K562 (cell line): ENCODE measurements at regions not wholly inside any gene's neighbourhood (a gene's known extent, or its start where the extent isn't known, plus 50 kb on each side); places are given as distances from the start of the nearest gene placed in this dataset.

Experiments used
- ATAC-seq: fragments of 200-7000 bp; cut with Tn5 transposase; 3 replicates; pipeline ENCODE4 v1.9.1; 2020; ENCODE audit warnings: moderate library complexity
- BruUV-seq: library from RNA; stranded (reverse); fragments of 400-500 nt; replicated peaks from 2 replicates; lab custom pipeline; 2021; lab: Mats Ljungman, UMichigan
- CTCF ChIA-PET: fragments of 300-600 bp; formaldehyde crosslinking; extraction: SDS; loops from one replicate; lab custom pipeline; 2021; ENCODE audit warnings: low intra/inter-chr PET ratio; lab: Yijun Ruan, JAX
- POLR2A ChIA-PET: fragments of 300-600, 350-650 bp; sonication (Branson Sonifier 250); formaldehyde crosslinking; extraction: SDS; loops from one replicate; lab custom pipeline; 2021; ENCODE audit warnings: antibody characterized with exemption, inconsistent platforms; lab: Yijun Ruan, JAX
- DNase-seq, 4 experiments: peaks; one replicate each; pipeline versions ENCODE4 v3.0.0 to v3.0.0-alpha.2; 2011 to 2018; ENCODE audit warnings: low spot score in 3 of 4, mixed read lengths in 3 of 4; ENCODE audit errors: extremely low read depth in 1 of 4
- FAIRE-seq: peaks from 2 replicates; lab custom pipeline; 2011; peaks lifted over from hg19 to GRCh38; lab: Jason Lieb, UNC
- H2AFZ ChIP-seq: 2 replicates; pipeline ENCODE4 v1.6.0; 2011; ENCODE audit warnings: low read depth, low read length, control low read depth, inconsistent platforms
- H3K27ac ChIP-seq: fragments of 200-600 bp; 3 replicates; pipeline ENCODE4 v1.8.0; 2011; ENCODE audit warnings: low read depth, mild to moderate bottlenecking, control low read depth, inconsistent platforms, low read length, moderate library complexity, mixed read lengths; ENCODE audit errors: extremely low read depth
- H3K27me3 ChIP-seq, 2 experiments: fragments of 300-600 bp in 1 of 2; 2 replicates in 1 of 2; 3 replicates in 1 of 2; pipeline versions ENCODE4 v1.6.0 to v1.8.0; 2011; ENCODE audit warnings: inconsistent platforms in 2 of 2, low read length in 2 of 2, mild to moderate bottlenecking in 1 of 2, mixed read lengths in 1 of 2, moderate library complexity in 1 of 2; ENCODE audit not compliant: control insufficient read depth in 2 of 2, insufficient read depth in 2 of 2
- H3K36me3 ChIP-seq: fragments of 300-600 bp; 3 replicates; pipeline ENCODE4 v1.8.0; 2011; ENCODE audit warnings: mild to moderate bottlenecking, low read length, inconsistent platforms; ENCODE audit not compliant: control insufficient read depth, insufficient read depth
- H3K4me1 ChIP-seq, 2 experiments: fragments of 200-600 bp in 1 of 2; replicated peaks in 1 of 2; 2 replicates in 1 of 2; 3 replicates in 1 of 2; pipeline versions ENCODE4 v1.5.1 to v1.8.0; 2011; ENCODE audit warnings: inconsistent platforms in 2 of 2, low read length in 2 of 2, mild to moderate bottlenecking in 1 of 2, mixed read lengths in 1 of 2, moderate library complexity in 1 of 2; ENCODE audit not compliant: control insufficient read depth in 2 of 2, insufficient read depth in 2 of 2
- H3K4me2 ChIP-seq: 2 replicates; pipeline ENCODE4 v1.6.1; 2011; ENCODE audit warnings: low read length, control low read depth, inconsistent platforms, mixed read lengths; ENCODE audit not compliant: insufficient read depth
- H3K4me3 ChIP-seq: fragments of 200-600 bp; sonication (generic), shearing (Covaris generic); 2 replicates; pipeline ENCODE4 v1.5.1; 2016; ENCODE audit warnings: control low read depth, inconsistent platforms
- H3K79me2 ChIP-seq: fragments of 200-600 bp; 3 replicates; pipeline ENCODE4 v1.8.0; 2011; ENCODE audit warnings: low read length, inconsistent platforms; ENCODE audit not compliant: control insufficient read depth, insufficient read depth
- H3K9ac ChIP-seq, 2 experiments: 2 replicates each; pipeline versions ENCODE4 v1.6.0 to v1.6.1; 2011; ENCODE audit warnings: low read depth in 2 of 2, low read length in 2 of 2, control low read depth in 1 of 2, inconsistent platforms in 1 of 2, mild to moderate bottlenecking in 1 of 2, mixed read lengths in 1 of 2; ENCODE audit not compliant: insufficient read depth in 1 of 2
- H3K9me1 ChIP-seq: one replicate; pipeline ENCODE4 v1.6.0; 2011; ENCODE audit warnings: inconsistent platforms, mild to moderate bottlenecking, low read length, moderate library complexity; ENCODE audit not compliant: control insufficient read depth, insufficient read depth
- H3K9me3 ChIP-seq: replicated peaks from 2 replicates; pipeline ENCODE4 v1.5.1; 2011; ENCODE audit warnings: low read depth, low read length, inconsistent platforms; ENCODE audit not compliant: control insufficient read depth, insufficient read depth
- H4K20me1 ChIP-seq: replicated peaks from 2 replicates; pipeline ENCODE4 v1.6.1; 2011; ENCODE audit warnings: low read length, inconsistent platforms, mixed read lengths; ENCODE audit not compliant: control insufficient read depth, insufficient read depth
- FOS ChIP-seq: IDR thresholded peaks from 3 replicates; pipeline ENCODE4 v1.6.1; 2011; ENCODE audit not compliant: insufficient read length; ENCODE audit errors: extremely low read depth
- LEF1 ChIP-seq: fragments of 450-650 bp; IDR thresholded peaks from 2 replicates; pipeline ENCODE4 v1.6.1; 2016; ENCODE audit warnings: mild to moderate bottlenecking
- TRIM28 ChIP-seq: fragments of 450-650 bp; IDR thresholded peaks from 2 replicates; pipeline ENCODE4 v1.6.1; 2017
- ZNF57 ChIP-seq: fragments of 450-650 bp; formaldehyde crosslinking; IDR thresholded peaks from 2 replicates; pipeline ENCODE4 v1.4.0; 2020; ENCODE audit warnings: mild to moderate bottlenecking, moderate library complexity
- ZNF696 ChIP-seq: fragments of 250-450 bp; sonication (Bioruptor Pico); conservative IDR thresholded peaks from 2 replicates; pipeline ENCODE4 v1.4.0; 2020; ENCODE audit warnings: mild to moderate bottlenecking, moderate library complexity
- WGBS: fragments of 100-300 bp; shearing (Covaris generic); methylation state at CpG from one replicate; pipeline ENCODE4 v1.1.6; 2016; ENCODE audit warnings: low coverage, mixed read lengths; ENCODE audit not compliant: insufficient coverage; ENCODE audit errors: missing lambda C conversion rate; 5-methylcytosine and 5-hydroxymethylcytosine counted together
- in situ Hi-C: fragments of 300-500 bp; cut with MboI; formaldehyde crosslinking; loops from 4 replicates; pipeline ENCODE4 v1.15.0; 2018; ENCODE audit warnings: inconsistent platforms, mixed read lengths
- intact Hi-C: fragments of 100-400 bp; cut with micrococcal nuclease; formaldehyde crosslinking; loops from 2 replicates; pipeline ENCODE4 v1.14.2; 2022

DNA sequence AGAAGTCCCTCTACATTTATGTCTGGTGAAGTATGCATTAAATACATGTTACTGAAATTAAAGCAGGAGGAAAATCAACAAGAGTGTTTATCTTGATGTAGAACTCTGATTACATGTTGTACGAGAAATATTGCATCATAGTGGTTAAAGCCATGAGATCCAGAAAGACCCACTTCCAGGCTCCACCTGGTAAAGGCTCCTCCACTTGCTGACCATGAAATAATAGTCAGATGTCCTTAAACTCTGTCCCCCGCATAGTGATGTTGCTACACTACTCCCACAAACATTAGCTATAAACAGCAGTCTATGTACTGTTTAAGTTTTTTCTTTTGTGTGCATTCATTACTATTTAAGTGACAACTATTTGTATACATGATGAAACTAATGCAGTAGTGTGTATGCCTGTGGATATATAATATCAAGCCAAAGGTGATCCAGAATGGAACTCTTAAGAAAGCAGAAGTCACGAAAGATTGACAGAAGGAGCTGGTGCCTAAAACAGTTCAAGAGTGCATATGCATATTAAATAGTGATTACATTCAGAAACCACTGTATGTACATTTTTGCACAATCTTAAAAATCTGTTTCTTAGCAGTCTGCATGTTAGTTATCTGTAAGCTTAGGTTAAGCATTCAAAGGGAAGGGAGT lies 264.4 kb upstream of the KCNMB2 start (continued):
- TF ChIP-seq ZNF696 (CRISPR knock-in tag) (no peak), LEF1 (no peak)

DNA sequence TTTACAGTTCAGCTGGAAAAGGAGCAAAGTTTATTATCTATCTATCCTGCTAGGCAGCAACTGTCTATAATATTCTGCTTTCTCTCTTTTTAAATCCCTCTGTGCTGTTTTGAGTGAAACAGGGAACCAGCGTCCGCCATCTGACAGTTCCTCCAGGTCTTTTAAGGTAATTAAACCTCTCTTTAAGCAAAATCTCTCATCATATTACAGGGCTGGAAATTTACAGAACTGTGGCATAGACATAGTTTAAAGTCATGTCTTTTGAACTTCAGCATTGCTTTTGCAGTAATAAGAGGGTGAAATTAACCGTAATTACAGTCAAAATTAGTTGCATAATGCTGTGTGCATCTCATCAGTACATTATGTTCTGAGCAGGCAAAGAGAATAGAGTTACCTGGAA lies 263.4 kb upstream of the KCNMB2 start:
- ChIA-PET CTCF (no interaction called here), POLR2A (no interaction called here)
- H3K4me2 ChIP-seq: no peak overlapping the region
- H3K27ac ChIP-seq: no peak overlapping the region
- H3K9ac ChIP-seq: no peak overlapping the region
- no peaks in the 10 kb centered on the region for H3K36me3 ChIP-seq
- WGBS: 71% methylated on average over 3 of the region's 3 CpGs
- no TSS peak for BruUV-seq
- in situ Hi-C loops: no loop called here
- FAIRE-seq: no peak
- TF ChIP-seq TRIM28: no peak
- H3K4me1 ChIP-seq: no peaks in the 10 kb centered on the region
- DNase-seq: no peak
- intact Hi-C loops: no loop called here
- no peaks in the 10 kb centered on the region; the same call in 1 of the 2 replicates for H3K9me3 ChIP-seq
- no peaks in the 10 kb centered on the region for H3K79me2 ChIP-seq
- no peak overlapping the region for H3K4me3 ChIP-seq
- H2AFZ ChIP-seq: no peak overlapping the region
- no peaks in the 10 kb centered on the region for H4K20me1 ChIP-seq
- H3K9me1 ChIP-seq: no peaks in the 10 kb centered on the region
- no peaks in the 10 kb centered on the region for H3K27me3 ChIP-seq
- no peak for ATAC-seq

DNA sequence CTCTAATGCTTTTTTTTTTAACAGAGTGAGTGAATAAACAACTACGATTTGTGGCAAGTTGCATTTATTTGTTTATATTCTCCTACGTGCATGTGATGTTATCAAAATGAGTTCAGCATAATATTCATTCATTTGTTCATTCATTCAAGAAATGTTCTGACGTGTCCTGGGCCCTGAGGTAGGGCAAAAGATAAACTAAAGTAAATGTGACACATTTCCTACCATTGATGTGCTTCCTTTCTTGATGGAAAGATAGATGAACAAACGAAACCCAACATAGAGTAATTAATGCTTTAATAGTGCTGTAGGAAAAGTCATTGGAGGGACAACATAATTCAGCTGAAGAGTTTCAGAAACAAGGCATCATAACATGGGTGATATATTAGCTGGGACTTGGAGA lies 261.5 kb upstream of the KCNMB2 start:
- 28% methylated on average over 4 of the region's 4 CpGs for WGBS
- Histone ChIP-seq H3K36me3 (no peaks in the 10 kb centered on the region), H4K20me1 (no peaks in the 10 kb centered on the region), H3K27me3 (no peaks in the 10 kb centered on the region), H3K27ac (no peak overlapping the region), H3K9me1 (no peaks in the 10 kb centered on the region), H3K9ac (no peak overlapping the region), H3K4me1 (no peaks in the 10 kb centered on the region), H3K79me2 (no peaks in the 10 kb centered on the region), H3K4me2 (no peak overlapping the region), H3K9me3 (no peaks in the 10 kb centered on the region; the same call in 1 of the 2 replicates), H3K4me3 (no peak overlapping the region), H2AFZ (no peak overlapping the region)
- TF ChIP-seq FOS (no peak), ZNF57 (CRISPR knock-in tag) (no peak)
- BruUV-seq: no TSS peak
- POLR2A ChIA-PET: interaction anchor here (1.0 kb wide), 1 partner anchor 11 kb away, joined by 5 read pairs; no protein-coding TSS in a partner anchor
- FAIRE-seq: no peak
- no peak for ATAC-seq
- no peak for DNase-seq
- in situ Hi-C loops: no loop called here
- CTCF ChIA-PET: no interaction called here
- intact Hi-C loops: no loop called here
